ENCODE measurements at regions not wholly inside any gene's neighbourhood (a gene's known extent, or its start where the extent isn't known, plus 50 kb on each side); places are given as distances from the start of the nearest gene placed in this dataset.

GRCh38 chr14:101130861-101131260 lies 227.3 kb upstream of the RTL1 start:
- H3K9me3 ChIP-seq = no peaks in the 10 kb centered on the region
- intact Hi-C loops (cut with DNase I) = no loop called here
- H3K27ac ChIP-seq = no peak overlapping the region
- no peaks in the 10 kb centered on the region for H3K36me3 ChIP-seq
- no peaks in the 10 kb centered on the region for H3K4me1 ChIP-seq
- DNase-seq = no peak
- no peak overlapping the region for H3K9ac ChIP-seq (ENCODE audit: low read depth in 2 of 2, low read length in 2 of 2)
- TF ChIP-seq CTCF (IDR thresholded peaks at IDR 0.05) = no peak
- no peak overlapping the region for H3K4me3 ChIP-seq
- H3K27me3 ChIP-seq = no peaks in the 10 kb centered on the region

- H3K27me3 ChIP-seq = no peaks in the 10 kb centered on the region
- intact Hi-C loops (cut with DNase I) = no loop called here
- no peak for TF ChIP-seq CTCF (IDR thresholded peaks at IDR 0.05)
These were observed 228.0 kb upstream of the RTL1 start for GRCh38 chr14:101131451-101131916.

GRCh38 chr14:101132051-101132571 lies 228.6 kb upstream of the RTL1 start:
- no peak overlapping the region for H3K27ac ChIP-seq
- H3K4me1 ChIP-seq = no peaks in the 10 kb centered on the region
- no peak overlapping the region for H3K4me3 ChIP-seq
- H3K9ac ChIP-seq (ENCODE audit: low read depth in 2 of 2, low read length in 2 of 2) = no peak overlapping the region
- H3K9me3 ChIP-seq = no peaks in the 10 kb centered on the region
- intact Hi-C loops (cut with DNase I) = no loop called here
- H3K27me3 ChIP-seq = no peaks in the 10 kb centered on the region
- no peak for DNase-seq
- no peak for TF ChIP-seq CTCF (IDR thresholded peaks at IDR 0.05)
- H3K36me3 ChIP-seq = no peaks in the 10 kb centered on the region

More at GRCh38 chr14:101131451-101131916, 228.0 kb upstream of the RTL1 start:
- Histone ChIP-seq H3K36me3 (no peaks in the 10 kb centered on the region), H3K4me3 (no peak overlapping the region), H3K9me3 (no peaks in the 10 kb centered on the region), H3K4me1 (no peaks in the 10 kb centered on the region), H3K27ac (no peak overlapping the region), H3K9ac (ENCODE audit: low read depth in 2 of 2, low read length in 2 of 2) (no peak overlapping the region)
- no peak for DNase-seq

GRCh38 chr14:101132588-101132987 lies 229.1 kb upstream of the RTL1 start:
- intact Hi-C loops (cut with DNase I) = no loop called here
- Histone ChIP-seq H3K27ac (no peak overlapping the region), H3K9me3 (no peaks in the 10 kb centered on the region), H3K27me3 (no peaks in the 10 kb centered on the region), H3K4me3 (no peak overlapping the region), H3K36me3 (no peaks in the 10 kb centered on the region), H3K9ac (ENCODE audit: low read depth in 2 of 2, low read length in 2 of 2) (no peak overlapping the region), H3K4me1 (no peaks in the 10 kb centered on the region)
- no peak for DNase-seq
- TF ChIP-seq CTCF (IDR thresholded peaks at IDR 0.05) = no peak

- H3K4me1 ChIP-seq = no peaks in the 10 kb centered on the region
- no peak overlapping the region for H3K4me3 ChIP-seq
- intact Hi-C loops (cut with DNase I) = no loop called here
- H3K9ac ChIP-seq (ENCODE audit: low read depth in 2 of 2, low read length in 2 of 2) = no peak overlapping the region
- no peaks in the 10 kb centered on the region for H3K27me3 ChIP-seq
- H3K27ac ChIP-seq = no peak overlapping the region
- no peaks in the 10 kb centered on the region for H3K36me3 ChIP-seq
- DNase-seq = no peak
- no peaks in the 10 kb centered on the region for H3K9me3 ChIP-seq
- no peak for TF ChIP-seq CTCF (IDR thresholded peaks at IDR 0.05)
These were observed 229.5 kb upstream of the RTL1 start for GRCh38 chr14:101133068-101133467.

All from colonic mucosa (tissue), 4 donors.